SK-N-SH (cell line): ENCODE measurements at regions not wholly inside any gene's neighbourhood (a gene's known extent, or its start where the extent isn't known, plus 50 kb on each side); places are given as distances from the start of the nearest gene placed in this dataset.

ENCODE experiments used
- CHD2 ChIP-seq: fragments of 150-350 bp; IDR thresholded peaks from 2 replicates; pipeline ENCODE4 v1.6.1; 2018; ENCODE audit warnings: low read length; ENCODE audit not compliant: partially characterized antibody
- EZH2phosphoT487 ChIP-seq: fragments of 200-600 bp; sonication (generic); IDR thresholded peaks from 2 replicates; pipeline ENCODE4 v1.6.1; 2017; ENCODE audit warnings: low read depth, mixed run types, mild to moderate bottlenecking, antibody characterized with exemption, moderate library complexity, borderline replicate concordance
- MAX ChIP-seq: IDR thresholded peaks from 2 replicates; pipeline ENCODE4 v1.4.0; 2012; ENCODE audit warnings: low read depth
- MXI1 ChIP-seq: IDR thresholded peaks from 2 replicates; pipeline ENCODE4 v1.6.1; 2012; ENCODE audit warnings: mild to moderate bottlenecking, low read depth, low read length, improper control_type of control experiment
- NFIC ChIP-seq: IDR thresholded peaks from 2 replicates; pipeline ENCODE4 v1.4.0; 2012; ENCODE audit warnings: borderline replicate concordance
- RCOR1 ChIP-seq: fragments of 150-350 bp; IDR thresholded peaks from 2 replicates; pipeline ENCODE4 v1.6.1; 2017; ENCODE audit warnings: antibody characterized with exemption, low read length
- RFX5 ChIP-seq: IDR thresholded peaks from 2 replicates; pipeline ENCODE4 v1.6.1; 2012; ENCODE audit warnings: mild to moderate bottlenecking, improper control_type of control experiment, low read length
- TF ChIP-seq, protein P1 (sequence below): fragments of 200-600 bp; sonication (generic); IDR thresholded peaks from 2 replicates; pipeline ENCODE4 v1.6.1; 2017; ENCODE audit warnings: antibody characterized with exemption, mild to moderate bottlenecking, moderate library complexity

- TF ChIP-seq, protein P1, sequence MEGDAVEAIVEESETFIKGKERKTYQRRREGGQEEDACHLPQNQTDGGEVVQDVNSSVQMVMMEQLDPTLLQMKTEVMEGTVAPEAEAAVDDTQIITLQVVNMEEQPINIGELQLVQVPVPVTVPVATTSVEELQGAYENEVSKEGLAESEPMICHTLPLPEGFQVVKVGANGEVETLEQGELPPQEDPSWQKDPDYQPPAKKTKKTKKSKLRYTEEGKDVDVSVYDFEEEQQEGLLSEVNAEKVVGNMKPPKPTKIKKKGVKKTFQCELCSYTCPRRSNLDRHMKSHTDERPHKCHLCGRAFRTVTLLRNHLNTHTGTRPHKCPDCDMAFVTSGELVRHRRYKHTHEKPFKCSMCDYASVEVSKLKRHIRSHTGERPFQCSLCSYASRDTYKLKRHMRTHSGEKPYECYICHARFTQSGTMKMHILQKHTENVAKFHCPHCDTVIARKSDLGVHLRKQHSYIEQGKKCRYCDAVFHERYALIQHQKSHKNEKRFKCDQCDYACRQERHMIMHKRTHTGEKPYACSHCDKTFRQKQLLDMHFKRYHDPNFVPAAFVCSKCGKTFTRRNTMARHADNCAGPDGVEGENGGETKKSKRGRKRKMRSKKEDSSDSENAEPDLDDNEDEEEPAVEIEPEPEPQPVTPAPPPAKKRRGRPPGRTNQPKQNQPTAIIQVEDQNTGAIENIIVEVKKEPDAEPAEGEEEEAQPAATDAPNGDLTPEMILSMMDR: no peak
- no peak for TF ChIP-seq MAX
- TF ChIP-seq EZH2phosphoT487: no peak
- no peak for TF ChIP-seq CHD2
- TF ChIP-seq RCOR1: no peak
- no peak for TF ChIP-seq RFX5
- no peak for TF ChIP-seq MXI1
- TF ChIP-seq NFIC: no peak
These were observed 555.8 kb downstream of the PLA2G4A start for GRCh38 chr1:187384504-187384903.
